Parathyroid adenoma (tissue), 2 donors: ENCODE measurements at regions not wholly inside any gene's neighbourhood (a gene's known extent, or its start where the extent isn't known, plus 50 kb on each side); places are given as distances from the start of the nearest gene placed in this dataset.

Source experiments
- H2AFZ ChIP-seq: fragments of 300-600 bp; sonication (generic); one replicate; pipeline ENCODE4 v1.7.0; 2017; ENCODE audit warnings: antibody characterized with exemption, mild to moderate bottlenecking
- H3K27ac ChIP-seq: fragments of 300-600 bp; sonication (generic); one replicate; pipeline ENCODE4 v1.7.0; 2017
- H3K27me3 ChIP-seq: fragments of 300-600 bp; sonication (generic); one replicate; pipeline ENCODE4 v1.7.0; 2017; ENCODE audit warnings: low read length; ENCODE audit not compliant: control insufficient read depth, insufficient read depth
- H3K36me3 ChIP-seq: fragments of 300-600 bp; sonication (generic); one replicate; pipeline ENCODE4 v1.7.0; 2017; ENCODE audit warnings: low read length; ENCODE audit not compliant: control insufficient read depth, insufficient read depth
- H3K4me1 ChIP-seq: fragments of 300-600 bp; sonication (generic); one replicate; pipeline ENCODE4 v1.7.0; 2017; ENCODE audit warnings: control low read depth
- H3K4me2 ChIP-seq: fragments of 300-600 bp; sonication (generic); one replicate; pipeline ENCODE4 v1.7.0; 2017; ENCODE audit warnings: low read length
- H3K4me3 ChIP-seq: fragments of 300-600 bp; sonication (generic); one replicate; pipeline ENCODE4 v1.7.0; 2017; ENCODE audit warnings: low read depth, low read length
- H3K79me2 ChIP-seq: fragments of 300-600 bp; sonication (generic); one replicate; pipeline ENCODE4 v1.7.0; 2017; ENCODE audit warnings: control low read depth
- H3K9ac ChIP-seq: fragments of 300-600 bp; sonication (generic); one replicate; pipeline ENCODE4 v1.7.0; 2017; ENCODE audit warnings: mild to moderate bottlenecking
- H3K9me3 ChIP-seq: fragments of 300-600 bp; sonication (generic); one replicate; pipeline ENCODE4 v1.7.0; 2017; ENCODE audit warnings: low read length; ENCODE audit not compliant: control insufficient read depth
- CTCF ChIP-seq: fragments of 300-600 bp; sonication (generic); IDR thresholded peaks from one replicate; pipeline ENCODE4 v1.7.0; 2017; ENCODE audit warnings: antibody characterized with exemption, mild to moderate bottlenecking
- donor health status: primary hyperparathyroidism.

- H3K9ac ChIP-seq = no peak overlapping the region
Measured at GRCh38 chr2:34001557-34001956, 402.5 kb upstream of the FAM98A start.

GRCh38 chr2:33984131-33984530 lies 385.0 kb upstream of the FAM98A start:
- Histone ChIP-seq H3K9ac (no peak overlapping the region), H3K27ac (no peak overlapping the region), H2AFZ (no peak overlapping the region), H3K4me2 (no peak overlapping the region), H3K4me1 (no peaks in the 10 kb centered on the region), H3K4me3 (no peak overlapping the region), H3K36me3 (no peaks in the 10 kb centered on the region), H3K27me3 (no peaks in the 10 kb centered on the region), H3K79me2 (no peaks in the 10 kb centered on the region), H3K9me3 (no peaks in the 10 kb centered on the region)
- TF ChIP-seq CTCF = no peak

More at GRCh38 chr2:34001557-34001956, 402.5 kb upstream of the FAM98A start:
- Histone ChIP-seq H3K4me2 (no peak overlapping the region), H3K36me3 (no peaks in the 10 kb centered on the region), H3K79me2 (no peaks in the 10 kb centered on the region), H2AFZ (no peak overlapping the region), H3K4me3 (no peak overlapping the region), H3K27ac (no peak overlapping the region), H3K27me3 (no peaks in the 10 kb centered on the region), H3K9me3 (no peaks in the 10 kb centered on the region), H3K4me1 (no peaks in the 10 kb centered on the region)
- TF ChIP-seq CTCF = no peak

- no peak overlapping the region for H2AFZ ChIP-seq
- H3K4me1 ChIP-seq = no peaks in the 10 kb centered on the region
- no peaks in the 10 kb centered on the region for H3K9me3 ChIP-seq
- H3K4me3 ChIP-seq = no peak overlapping the region
- TF ChIP-seq CTCF = no peak
- no peaks in the 10 kb centered on the region for H3K79me2 ChIP-seq
- no peaks in the 10 kb centered on the region for H3K36me3 ChIP-seq
- H3K27me3 ChIP-seq = no peaks in the 10 kb centered on the region
- H3K27ac ChIP-seq = no peak overlapping the region
- no peak overlapping the region for H3K4me2 ChIP-seq
- H3K9ac ChIP-seq = no peak overlapping the region
Measured at GRCh38 chr2:33978471-33978870, 379.4 kb upstream of the FAM98A start.

GRCh38 chr2:33975498-33975897 lies 376.4 kb upstream of the FAM98A start:
- H3K27ac ChIP-seq = no peak overlapping the region
- no peaks in the 10 kb centered on the region for H3K9me3 ChIP-seq
- no peaks in the 10 kb centered on the region for H3K36me3 ChIP-seq
- H3K27me3 ChIP-seq = no peaks in the 10 kb centered on the region
- no peak overlapping the region for H2AFZ ChIP-seq
- no peak overlapping the region for H3K9ac ChIP-seq
- H3K4me1 ChIP-seq = no peaks in the 10 kb centered on the region
- H3K79me2 ChIP-seq = no peaks in the 10 kb centered on the region
- TF ChIP-seq CTCF = no peak
- H3K4me3 ChIP-seq = no peak overlapping the region
- no peak overlapping the region for H3K4me2 ChIP-seq

- no peaks in the 10 kb centered on the region for H3K27me3 ChIP-seq
- H3K9ac ChIP-seq = no peak overlapping the region
- no peaks in the 10 kb centered on the region for H3K9me3 ChIP-seq
- no peak overlapping the region for H3K27ac ChIP-seq
- TF ChIP-seq CTCF = no peak
- H2AFZ ChIP-seq = no peak overlapping the region
- H3K79me2 ChIP-seq = no peaks in the 10 kb centered on the region
- H3K36me3 ChIP-seq = no peaks in the 10 kb centered on the region
- no peak overlapping the region for H3K4me3 ChIP-seq
- no peaks in the 10 kb centered on the region for H3K4me1 ChIP-seq
- no peak overlapping the region for H3K4me2 ChIP-seq
Measured at GRCh38 chr2:33967103-33967502, 368.0 kb upstream of the FAM98A start.
